ENCODE measurements at regions not wholly inside any gene's neighbourhood (a gene's known extent, or its start where the extent isn't known, plus 50 kb on each side); places are given as distances from the start of the nearest gene placed in this dataset.
"Not testable (repeated sequence)": the region's sequence is repeated elsewhere in the genome, so short reads cannot be mapped to it uniquely, and the experiment has no call there.

DNA sequence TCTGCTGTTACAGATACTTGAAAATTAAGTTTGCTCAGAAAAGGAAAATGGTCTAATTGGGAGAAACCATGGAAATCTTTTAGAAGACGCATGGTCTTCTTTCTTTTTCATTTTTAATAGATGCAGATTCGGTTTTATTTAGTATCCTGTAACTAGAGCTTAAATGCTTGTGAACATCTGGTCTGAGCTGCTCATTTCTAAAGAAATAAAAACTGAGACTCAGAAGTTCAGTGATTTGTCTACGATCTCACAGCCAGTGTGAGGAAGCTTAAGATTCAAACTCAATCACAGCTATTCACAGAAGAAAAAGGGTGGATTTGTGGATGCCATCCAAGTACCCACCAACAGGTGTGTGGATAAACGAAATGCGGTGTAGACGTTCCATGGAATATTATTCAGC, 80.0 kb upstream of the TIAM1 start:
- Mint-ChIP-seq H3K4me1 (ENCODE audit: unreplicated experiment) (peaks cover 9% of the 10 kb centered on the region), H3K27ac (ENCODE audit: unreplicated experiment) (no peak overlapping the region), H3K36me3 (ENCODE audit: unreplicated experiment) (no peaks in the 10 kb centered on the region), H3K27me3 (ENCODE audit: unreplicated experiment) (no peaks in the 10 kb centered on the region), H3K4me3 (ENCODE audit: unreplicated experiment) (no peak overlapping the region), H3K9me3 (ENCODE audit: unreplicated experiment) (no peaks in the 10 kb centered on the region)
- TF ChIP-seq, protein P1, sequence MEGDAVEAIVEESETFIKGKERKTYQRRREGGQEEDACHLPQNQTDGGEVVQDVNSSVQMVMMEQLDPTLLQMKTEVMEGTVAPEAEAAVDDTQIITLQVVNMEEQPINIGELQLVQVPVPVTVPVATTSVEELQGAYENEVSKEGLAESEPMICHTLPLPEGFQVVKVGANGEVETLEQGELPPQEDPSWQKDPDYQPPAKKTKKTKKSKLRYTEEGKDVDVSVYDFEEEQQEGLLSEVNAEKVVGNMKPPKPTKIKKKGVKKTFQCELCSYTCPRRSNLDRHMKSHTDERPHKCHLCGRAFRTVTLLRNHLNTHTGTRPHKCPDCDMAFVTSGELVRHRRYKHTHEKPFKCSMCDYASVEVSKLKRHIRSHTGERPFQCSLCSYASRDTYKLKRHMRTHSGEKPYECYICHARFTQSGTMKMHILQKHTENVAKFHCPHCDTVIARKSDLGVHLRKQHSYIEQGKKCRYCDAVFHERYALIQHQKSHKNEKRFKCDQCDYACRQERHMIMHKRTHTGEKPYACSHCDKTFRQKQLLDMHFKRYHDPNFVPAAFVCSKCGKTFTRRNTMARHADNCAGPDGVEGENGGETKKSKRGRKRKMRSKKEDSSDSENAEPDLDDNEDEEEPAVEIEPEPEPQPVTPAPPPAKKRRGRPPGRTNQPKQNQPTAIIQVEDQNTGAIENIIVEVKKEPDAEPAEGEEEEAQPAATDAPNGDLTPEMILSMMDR (IDR thresholded peaks at IDR 0.05): no peak
- no peak for DNase-seq (ENCODE audit: extremely low spot score, unreplicated experiment)

DNA sequence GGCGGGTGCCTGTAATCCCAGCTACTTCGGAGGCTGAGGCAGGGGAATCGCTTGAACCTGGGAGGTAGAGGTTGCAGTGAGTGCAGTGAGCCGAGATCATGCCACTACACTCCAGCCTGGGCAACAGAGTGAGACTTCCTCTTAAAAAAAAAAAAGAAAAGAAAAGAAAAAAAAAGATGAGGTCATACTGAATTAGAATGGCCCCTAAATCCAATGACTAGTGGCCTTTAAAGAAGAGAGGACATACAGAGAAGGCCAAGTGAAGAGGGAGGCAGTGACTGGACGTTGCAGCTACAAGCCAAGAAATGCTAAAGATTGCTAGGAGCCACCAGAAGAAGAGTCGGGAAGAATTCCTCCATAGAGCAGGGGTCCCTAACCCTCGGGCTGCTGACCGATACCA, 76.9 kb upstream of the TIAM1 start:
- Mint-ChIP-seq H3K27me3 (ENCODE audit: unreplicated experiment) (no peaks in the 10 kb centered on the region), H3K4me3 (ENCODE audit: unreplicated experiment) (no peak overlapping the region), H3K9me3 (ENCODE audit: unreplicated experiment) (no peaks in the 10 kb centered on the region), H3K36me3 (ENCODE audit: unreplicated experiment) (no peaks in the 10 kb centered on the region), H3K27ac (ENCODE audit: unreplicated experiment) (no peak overlapping the region), H3K4me1 (ENCODE audit: unreplicated experiment) (peaks cover 9% of the 10 kb centered on the region)
- DNase-seq (ENCODE audit: extremely low spot score, unreplicated experiment): no peak
- TF ChIP-seq, protein P1 (IDR thresholded peaks at IDR 0.05): no peak

DNA sequence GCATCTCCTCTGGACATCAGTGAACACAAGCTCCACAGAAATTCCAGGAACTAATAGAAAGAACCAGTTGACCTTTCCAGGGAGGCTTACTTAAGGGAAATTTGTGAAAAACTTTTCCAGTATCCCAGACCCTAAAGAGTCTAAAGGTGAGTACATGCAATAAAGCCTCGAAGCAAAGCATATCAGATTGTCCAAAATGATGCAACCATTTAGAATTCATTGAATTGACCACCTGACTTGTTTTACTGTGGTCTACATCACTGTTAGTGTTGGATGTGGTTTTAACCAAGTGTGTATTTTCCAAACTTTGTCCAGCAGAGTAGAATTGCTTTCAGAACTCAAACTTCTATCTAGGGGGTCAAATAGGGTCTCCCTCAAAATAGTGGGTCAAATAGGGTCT, 76.3 kb upstream of the TIAM1 start:
- H3K4me3 Mint-ChIP-seq (ENCODE audit: unreplicated experiment): no peak overlapping the region
- H3K36me3 Mint-ChIP-seq (ENCODE audit: unreplicated experiment): no peaks in the 10 kb centered on the region
- no peak for DNase-seq (ENCODE audit: extremely low spot score, unreplicated experiment)
- peaks cover 9% of the 10 kb centered on the region for H3K4me1 Mint-ChIP-seq (ENCODE audit: unreplicated experiment)
- H3K27ac Mint-ChIP-seq (ENCODE audit: unreplicated experiment): no peak overlapping the region
- no peaks in the 10 kb centered on the region for H3K27me3 Mint-ChIP-seq (ENCODE audit: unreplicated experiment)
- TF ChIP-seq, protein P1 (IDR thresholded peaks at IDR 0.05): no peak
- H3K9me3 Mint-ChIP-seq (ENCODE audit: unreplicated experiment): no peaks in the 10 kb centered on the region

DNA sequence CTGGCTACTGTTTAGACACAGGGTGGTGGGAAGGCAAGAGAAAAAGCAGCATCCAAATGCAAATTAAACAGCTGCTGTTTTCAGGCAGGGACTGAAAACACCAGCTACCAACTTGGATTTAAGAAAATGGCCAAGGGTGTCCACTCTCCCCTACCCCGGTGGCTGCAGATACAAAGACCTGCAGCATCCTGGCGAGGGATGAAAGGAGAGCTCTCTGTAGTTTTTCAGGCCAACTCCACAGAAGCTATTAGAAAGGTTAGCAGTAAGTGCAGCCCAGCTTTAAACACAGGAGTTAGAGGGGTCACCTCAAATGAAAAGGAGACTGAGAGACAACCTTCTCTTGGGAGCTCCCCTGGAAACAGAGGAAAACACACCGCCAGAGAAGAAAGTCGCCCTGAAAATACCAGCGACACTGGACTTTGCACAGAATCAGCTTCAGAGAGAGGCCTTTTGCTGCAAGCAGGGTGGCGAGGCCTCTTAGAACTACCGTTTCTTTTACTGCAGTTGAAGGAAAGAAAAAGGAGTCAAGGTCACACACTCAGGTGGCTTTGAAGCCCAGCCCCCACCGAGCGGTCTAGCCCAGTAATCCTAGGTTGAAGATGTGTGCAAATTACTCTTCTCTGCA, 74.4 kb upstream of the TIAM1 start:
- Mint-ChIP-seq H3K27me3 (ENCODE audit: unreplicated experiment) (no peaks in the 10 kb centered on the region), H3K9me3 (ENCODE audit: unreplicated experiment) (no peaks in the 10 kb centered on the region), H3K27ac (ENCODE audit: unreplicated experiment) (no peak overlapping the region), H3K4me1 (ENCODE audit: unreplicated experiment) (no peaks in the 10 kb centered on the region), H3K4me3 (ENCODE audit: unreplicated experiment) (no peak overlapping the region), H3K36me3 (ENCODE audit: unreplicated experiment) (no peaks in the 10 kb centered on the region)
- no peak for DNase-seq (ENCODE audit: extremely low spot score, unreplicated experiment)
- TF ChIP-seq, protein P1 (IDR thresholded peaks at IDR 0.05): no peak

DNA sequence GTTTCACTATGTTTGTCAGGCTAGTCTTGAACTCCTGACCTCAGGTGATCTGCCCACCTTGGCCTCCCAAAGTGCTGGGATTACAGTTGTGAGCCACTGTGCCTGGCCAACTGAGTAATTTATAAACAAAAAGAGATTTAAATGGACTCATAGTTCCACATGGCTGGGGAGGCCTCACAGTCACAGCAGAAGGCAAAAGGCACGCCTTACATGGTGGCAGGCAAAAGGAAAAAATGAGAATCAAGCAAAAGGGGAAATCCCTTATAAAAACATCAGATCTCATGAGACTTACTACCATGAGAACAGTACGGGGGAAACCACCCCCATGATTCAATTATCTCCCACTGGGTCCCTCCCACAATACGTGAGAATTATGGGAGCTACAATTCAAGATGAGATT, 73.2 kb upstream of the TIAM1 start:
- not testable (repeated sequence) for DNase-seq (ENCODE audit: extremely low spot score, unreplicated experiment); H3K9me3 Mint-ChIP-seq (ENCODE audit: unreplicated experiment); H3K36me3 Mint-ChIP-seq (ENCODE audit: unreplicated experiment); H3K27me3 Mint-ChIP-seq (ENCODE audit: unreplicated experiment); H3K4me1 Mint-ChIP-seq (ENCODE audit: unreplicated experiment); H3K27ac Mint-ChIP-seq (ENCODE audit: unreplicated experiment); H3K4me3 Mint-ChIP-seq (ENCODE audit: unreplicated experiment)

DNA sequence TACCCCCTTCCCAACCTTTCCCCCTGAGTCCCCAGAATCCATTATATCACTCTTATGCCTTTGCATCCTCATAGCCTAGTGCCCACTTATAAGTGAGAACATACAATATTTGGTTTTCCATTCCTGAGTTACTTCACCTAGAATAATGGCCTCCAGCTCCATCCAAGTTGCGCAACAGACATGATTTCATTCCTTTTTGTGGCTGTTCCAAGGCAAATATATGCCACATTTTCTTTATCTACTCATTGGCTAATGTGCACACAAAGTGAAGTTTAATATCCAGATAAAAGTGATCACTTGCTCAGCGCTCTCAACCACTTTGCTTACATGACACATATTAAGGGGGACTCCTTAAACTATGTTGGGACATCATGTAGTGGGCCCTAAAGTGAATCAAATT, 72.4 kb upstream of the TIAM1 start:
- Mint-ChIP-seq H3K4me3 (ENCODE audit: unreplicated experiment) (no peak overlapping the region), H3K36me3 (ENCODE audit: unreplicated experiment) (no peaks in the 10 kb centered on the region), H3K27ac (ENCODE audit: unreplicated experiment) (no peak overlapping the region), H3K9me3 (ENCODE audit: unreplicated experiment) (no peaks in the 10 kb centered on the region), H3K27me3 (ENCODE audit: unreplicated experiment) (no peaks in the 10 kb centered on the region), H3K4me1 (ENCODE audit: unreplicated experiment) (no peaks in the 10 kb centered on the region)
- TF ChIP-seq, protein P1 (IDR thresholded peaks at IDR 0.05): no peak
- DNase-seq (ENCODE audit: extremely low spot score, unreplicated experiment): no peak

Data from osteocyte (in vitro differentiated cells).